GM23338 (cell line): ENCODE measurements at regions not wholly inside any gene's neighbourhood (a gene's known extent, or its start where the extent isn't known, plus 50 kb on each side); places are given as distances from the start of the nearest gene placed in this dataset.

Source experiments
- ATAC-seq: fragments of 200-7000 bp; cut with Tn5 transposase; 3 replicates; pipeline ENCODE4 v1.9.1; 2020
- DNase-seq: peaks from one replicate; pipeline ENCODE4 v3.0.0-alpha.2; 2015; ENCODE audit warnings: low spot score
- H2AFZ ChIP-seq: fragments of 200-600 bp; sonication (generic); 2 replicates; pipeline ENCODE4 v1.8.0; 2016; ENCODE audit warnings: antibody characterized with exemption, mild to moderate bottlenecking, moderate library complexity
- H3F3A ChIP-seq: fragments of 200-600 bp; sonication (generic); replicated peaks from 2 replicates; pipeline ENCODE4 v1.8.0; 2017; ENCODE audit warnings: antibody characterized with exemption, mixed run types, low read depth
- H3K27ac ChIP-seq: fragments of 200-600 bp; sonication (generic); 2 replicates; pipeline ENCODE4 v1.6.1; 2016; ENCODE audit warnings: low read depth
- H3K27me3 ChIP-seq: fragments of 200-600 bp; sonication (generic); 2 replicates; pipeline ENCODE4 v1.8.0; 2016; ENCODE audit warnings: mild to moderate bottlenecking, mixed run types, moderate library complexity; ENCODE audit not compliant: insufficient read depth
- H3K36me3 ChIP-seq: fragments of 200-600 bp; sonication (generic); 2 replicates; pipeline ENCODE4 v1.8.0; 2016; ENCODE audit warnings: mild to moderate bottlenecking; ENCODE audit not compliant: insufficient read depth
- H3K4me1 ChIP-seq: fragments of 200-600 bp; sonication (generic); 2 replicates; pipeline ENCODE4 v1.8.0; 2016; ENCODE audit warnings: mild to moderate bottlenecking, moderate library complexity; ENCODE audit not compliant: insufficient read depth
- H3K4me2 ChIP-seq: fragments of 200-600 bp; sonication (generic); 2 replicates; pipeline ENCODE4 v1.7.1; 2017; ENCODE audit warnings: mixed run types
- H3K4me3 ChIP-seq: fragments of 200-600 bp; sonication (generic); 2 replicates; pipeline ENCODE4 v1.6.1; 2016; ENCODE audit warnings: mixed run types
- H3K79me2 ChIP-seq: fragments of 200-600 bp; sonication (generic); replicated peaks from 2 replicates; pipeline ENCODE4 v1.8.0; 2017; ENCODE audit warnings: mild to moderate bottlenecking; ENCODE audit not compliant: insufficient read depth
- H3K9me2 ChIP-seq: fragments of 200-600 bp; sonication (generic); 2 replicates; pipeline ENCODE4 v1.8.0; 2017; ENCODE audit not compliant: insufficient read depth
- H4K20me1 ChIP-seq: fragments of 200-600 bp; sonication (generic); replicated peaks from 2 replicates; pipeline ENCODE4 v1.8.0; 2017; ENCODE audit warnings: mild to moderate bottlenecking; ENCODE audit not compliant: insufficient read depth
- H3K27ac Mint-ChIP-seq: 2 replicates; pipeline ENCODE4 v1.8.0; 2020; ENCODE audit warnings: inconsistent platforms, mild to moderate bottlenecking, moderate library complexity, mixed read lengths
- H3K27me3 Mint-ChIP-seq: 3 replicates; pipeline ENCODE4 v1.8.0; 2022; ENCODE audit warnings: low read depth, mild to moderate bottlenecking, moderate library complexity, mixed read lengths, inconsistent platforms; ENCODE audit not compliant: insufficient read depth, poor library complexity
- H3K36me3 Mint-ChIP-seq: 3 replicates; pipeline ENCODE4 v1.8.0; 2021; ENCODE audit warnings: low read depth, mild to moderate bottlenecking, inconsistent platforms, moderate library complexity, mixed read lengths
- H3K4me1 Mint-ChIP-seq: 3 replicates; pipeline ENCODE4 v1.8.0; 2020; ENCODE audit warnings: mild to moderate bottlenecking, inconsistent platforms, mixed read lengths
- H3K4me3 Mint-ChIP-seq: 3 replicates; pipeline ENCODE4 v1.8.0; 2021; ENCODE audit warnings: moderate library complexity, mild to moderate bottlenecking, inconsistent platforms, mixed read lengths
- H3K9me3 Mint-ChIP-seq: 3 replicates; pipeline ENCODE4 v1.8.0; 2020; ENCODE audit warnings: moderate library complexity, mild to moderate bottlenecking, inconsistent platforms, mixed read lengths
- CREB1 ChIP-seq: fragments of 250-450 bp; sonication (Bioruptor Pico); IDR thresholded peaks from 2 replicates; pipeline ENCODE4 v1.5.0; 2020; ENCODE audit warnings: low read depth, mild to moderate bottlenecking, moderate library complexity
- CTCF ChIP-seq, 2 experiments: fragments of 200-600 bp in 1 of 2; sonication (generic) in 1 of 2; conservative IDR thresholded peaks; 2 replicates each; pipeline versions ENCODE4 v1.5.1 to v1.6.1; 2016 to 2017; ENCODE audit warnings: antibody characterized with exemption in 2 of 2, low read depth in 2 of 2, mild to moderate bottlenecking in 2 of 2, moderate library complexity in 1 of 2
- EZH2 ChIP-seq: fragments of 200-600 bp; sonication (generic); IDR thresholded peaks from one replicate; pipeline ENCODE4 v1.8.0; 2017; ENCODE audit warnings: antibody characterized with exemption, mild to moderate bottlenecking, low read depth; ENCODE audit not compliant: unreplicated experiment
- JUNB ChIP-seq: IDR thresholded peaks from one replicate; pipeline ENCODE4 v1.6.1; 2016; ENCODE audit warnings: antibody characterized with exemption; ENCODE audit not compliant: unreplicated experiment
- POLR2AphosphoS5 ChIP-seq: IDR thresholded peaks from 2 replicates; pipeline ENCODE4 v1.6.1; 2016; ENCODE audit warnings: antibody characterized with exemption, low read depth
- STAT1 ChIP-seq: IDR thresholded peaks from one replicate; pipeline ENCODE4 v1.6.1; 2016; ENCODE audit warnings: antibody characterized with exemption; ENCODE audit not compliant: unreplicated experiment
- ZNF331 ChIP-seq: fragments of 250-450 bp; sonication (Bioruptor Pico); IDR thresholded peaks from 2 replicates; pipeline ENCODE4 v1.5.0; 2020; ENCODE audit warnings: low read depth, mild to moderate bottlenecking, moderate library complexity
- TF ChIP-seq, protein P1 (sequence below): fragments of 250-450 bp; sonication (Bioruptor Pico); IDR thresholded peaks from 2 replicates; pipeline ENCODE4 v1.5.0; 2020; ENCODE audit warnings: mild to moderate bottlenecking, moderate library complexity
- TF ChIP-seq, protein P2 (sequence below): IDR thresholded peaks from one replicate; pipeline ENCODE4 v1.6.1; 2018; ENCODE audit warnings: antibody characterized with exemption; ENCODE audit not compliant: unreplicated experiment

GRCh38 chr16:66023481-66023880 is 343.0 kb upstream of the CDH5 start:
- no peak overlapping the region for H3K4me3 ChIP-seq
- H3K36me3 ChIP-seq, result no peaks in the 10 kb centered on the region
- no peak overlapping the region for H3K4me3 Mint-ChIP-seq
- ATAC-seq (no peak), DNase-seq (no peak)
- H3K9me2 ChIP-seq, result no peaks in the 10 kb centered on the region; the same call in 1 of the 2 replicates
- no peaks in the 10 kb centered on the region for H3K79me2 ChIP-seq
- no peaks in the 10 kb centered on the region for H3K4me1 ChIP-seq
- H4K20me1 ChIP-seq, result no peaks in the 10 kb centered on the region
- no peaks in the 10 kb centered on the region for H3K27me3 ChIP-seq
- H3K27me3 Mint-ChIP-seq, result peaks cover 2% of the 10 kb centered on the region
- no peak overlapping the region for H3K4me2 ChIP-seq
- no peak overlapping the region for H2AFZ ChIP-seq
- no peaks in the 10 kb centered on the region for H3K4me1 Mint-ChIP-seq
- H3F3A ChIP-seq, result no peaks in the 10 kb centered on the region
- TF ChIP-seq STAT1 (no peak), CTCF (conservative IDR thresholded peaks at IDR 0.05; ENCODE audit: low read depth in 2 of 2) (no peak), ZNF331 (CRISPR knock-in tag) (no peak), CREB1 (CRISPR knock-in tag) (no peak), POLR2AphosphoS5 (no peak), EZH2 (no peak), JUNB (no peak)
- TF ChIP-seq, protein P1, sequence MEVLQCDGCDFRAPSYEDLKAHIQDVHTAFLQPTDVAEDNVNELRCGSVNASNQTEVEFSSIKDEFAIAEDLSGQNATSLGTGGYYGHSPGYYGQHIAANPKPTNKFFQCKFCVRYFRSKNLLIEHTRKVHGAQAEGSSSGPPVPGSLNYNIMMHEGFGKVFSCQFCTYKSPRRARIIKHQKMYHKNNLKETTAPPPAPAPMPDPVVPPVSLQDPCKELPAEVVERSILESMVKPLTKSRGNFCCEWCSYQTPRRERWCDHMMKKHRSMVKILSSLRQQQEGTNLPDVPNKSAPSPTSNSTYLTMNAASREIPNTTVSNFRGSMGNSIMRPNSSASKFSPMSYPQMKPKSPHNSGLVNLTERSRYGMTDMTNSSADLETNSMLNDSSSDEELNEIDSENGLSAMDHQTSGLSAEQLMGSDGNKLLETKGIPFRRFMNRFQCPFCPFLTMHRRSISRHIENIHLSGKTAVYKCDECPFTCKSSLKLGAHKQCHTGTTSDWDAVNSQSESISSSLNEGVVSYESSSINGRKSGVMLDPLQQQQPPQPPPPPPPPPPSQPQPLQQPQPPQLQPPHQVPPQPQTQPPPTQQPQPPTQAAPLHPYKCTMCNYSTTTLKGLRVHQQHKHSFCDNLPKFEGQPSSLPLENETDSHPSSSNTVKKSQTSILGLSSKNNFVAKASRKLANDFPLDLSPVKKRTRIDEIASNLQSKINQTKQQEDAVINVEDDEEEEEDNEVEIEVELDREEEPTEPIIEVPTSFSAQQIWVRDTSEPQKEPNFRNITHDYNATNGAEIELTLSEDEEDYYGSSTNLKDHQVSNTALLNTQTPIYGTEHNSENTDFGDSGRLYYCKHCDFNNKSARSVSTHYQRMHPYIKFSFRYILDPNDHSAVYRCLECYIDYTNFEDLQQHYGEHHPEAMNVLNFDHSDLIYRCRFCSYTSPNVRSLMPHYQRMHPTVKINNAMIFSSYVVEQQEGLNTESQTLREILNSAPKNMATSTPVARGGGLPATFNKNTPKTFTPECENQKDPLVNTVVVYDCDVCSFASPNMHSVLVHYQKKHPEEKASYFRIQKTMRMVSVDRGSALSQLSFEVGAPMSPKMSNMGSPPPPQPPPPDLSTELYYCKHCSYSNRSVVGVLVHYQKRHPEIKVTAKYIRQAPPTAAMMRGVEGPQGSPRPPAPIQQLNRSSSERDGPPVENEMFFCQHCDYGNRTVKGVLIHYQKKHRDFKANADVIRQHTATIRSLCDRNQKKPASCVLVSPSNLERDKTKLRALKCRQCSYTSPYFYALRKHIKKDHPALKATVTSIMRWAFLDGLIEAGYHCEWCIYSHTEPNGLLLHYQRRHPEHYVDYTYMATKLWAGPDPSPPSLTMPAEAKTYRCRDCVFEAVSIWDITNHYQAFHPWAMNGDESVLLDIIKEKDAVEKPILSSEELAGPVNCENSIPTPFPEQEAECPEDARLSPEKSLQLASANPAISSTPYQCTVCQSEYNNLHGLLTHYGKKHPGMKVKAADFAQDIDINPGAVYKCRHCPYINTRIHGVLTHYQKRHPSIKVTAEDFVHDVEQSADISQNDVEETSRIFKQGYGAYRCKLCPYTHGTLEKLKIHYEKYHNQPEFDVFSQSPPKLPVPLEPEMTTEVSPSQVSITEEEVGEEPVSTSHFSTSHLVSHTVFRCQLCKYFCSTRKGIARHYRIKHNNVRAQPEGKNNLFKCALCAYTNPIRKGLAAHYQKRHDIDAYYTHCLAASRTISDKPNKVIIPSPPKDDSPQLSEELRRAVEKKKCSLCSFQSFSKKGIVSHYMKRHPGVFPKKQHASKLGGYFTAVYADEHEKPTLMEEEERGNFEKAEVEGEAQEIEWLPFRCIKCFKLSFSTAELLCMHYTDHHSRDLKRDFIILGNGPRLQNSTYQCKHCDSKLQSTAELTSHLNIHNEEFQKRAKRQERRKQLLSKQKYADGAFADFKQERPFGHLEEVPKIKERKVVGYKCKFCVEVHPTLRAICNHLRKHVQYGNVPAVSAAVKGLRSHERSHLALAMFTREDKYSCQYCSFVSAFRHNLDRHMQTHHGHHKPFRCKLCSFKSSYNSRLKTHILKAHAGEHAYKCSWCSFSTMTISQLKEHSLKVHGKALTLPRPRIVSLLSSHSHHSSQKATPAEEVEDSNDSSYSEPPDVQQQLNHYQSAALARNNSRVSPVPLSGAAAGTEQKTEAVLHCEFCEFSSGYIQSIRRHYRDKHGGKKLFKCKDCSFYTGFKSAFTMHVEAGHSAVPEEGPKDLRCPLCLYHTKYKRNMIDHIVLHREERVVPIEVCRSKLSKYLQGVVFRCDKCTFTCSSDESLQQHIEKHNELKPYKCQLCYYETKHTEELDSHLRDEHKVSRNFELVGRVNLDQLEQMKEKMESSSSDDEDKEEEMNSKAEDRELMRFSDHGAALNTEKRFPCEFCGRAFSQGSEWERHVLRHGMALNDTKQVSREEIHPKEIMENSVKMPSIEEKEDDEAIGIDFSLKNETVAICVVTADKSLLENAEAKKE (CRISPR knock-in tag), result no peak
- TF ChIP-seq, protein P2, sequence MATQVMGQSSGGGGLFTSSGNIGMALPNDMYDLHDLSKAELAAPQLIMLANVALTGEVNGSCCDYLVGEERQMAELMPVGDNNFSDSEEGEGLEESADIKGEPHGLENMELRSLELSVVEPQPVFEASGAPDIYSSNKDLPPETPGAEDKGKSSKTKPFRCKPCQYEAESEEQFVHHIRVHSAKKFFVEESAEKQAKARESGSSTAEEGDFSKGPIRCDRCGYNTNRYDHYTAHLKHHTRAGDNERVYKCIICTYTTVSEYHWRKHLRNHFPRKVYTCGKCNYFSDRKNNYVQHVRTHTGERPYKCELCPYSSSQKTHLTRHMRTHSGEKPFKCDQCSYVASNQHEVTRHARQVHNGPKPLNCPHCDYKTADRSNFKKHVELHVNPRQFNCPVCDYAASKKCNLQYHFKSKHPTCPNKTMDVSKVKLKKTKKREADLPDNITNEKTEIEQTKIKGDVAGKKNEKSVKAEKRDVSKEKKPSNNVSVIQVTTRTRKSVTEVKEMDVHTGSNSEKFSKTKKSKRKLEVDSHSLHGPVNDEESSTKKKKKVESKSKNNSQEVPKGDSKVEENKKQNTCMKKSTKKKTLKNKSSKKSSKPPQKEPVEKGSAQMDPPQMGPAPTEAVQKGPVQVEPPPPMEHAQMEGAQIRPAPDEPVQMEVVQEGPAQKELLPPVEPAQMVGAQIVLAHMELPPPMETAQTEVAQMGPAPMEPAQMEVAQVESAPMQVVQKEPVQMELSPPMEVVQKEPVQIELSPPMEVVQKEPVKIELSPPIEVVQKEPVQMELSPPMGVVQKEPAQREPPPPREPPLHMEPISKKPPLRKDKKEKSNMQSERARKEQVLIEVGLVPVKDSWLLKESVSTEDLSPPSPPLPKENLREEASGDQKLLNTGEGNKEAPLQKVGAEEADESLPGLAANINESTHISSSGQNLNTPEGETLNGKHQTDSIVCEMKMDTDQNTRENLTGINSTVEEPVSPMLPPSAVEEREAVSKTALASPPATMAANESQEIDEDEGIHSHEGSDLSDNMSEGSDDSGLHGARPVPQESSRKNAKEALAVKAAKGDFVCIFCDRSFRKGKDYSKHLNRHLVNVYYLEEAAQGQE, result no peak
- H3K27ac Mint-ChIP-seq, result no peak overlapping the region
- no peak overlapping the region for H3K27ac ChIP-seq
- peaks cover 33% of the 10 kb centered on the region for H3K36me3 Mint-ChIP-seq
- peaks cover 36% of the 10 kb centered on the region for H3K9me3 Mint-ChIP-seq
